CD4-positive, alpha-beta T cell treated with Interleukin-1 beta for 1 hour (primary cell): ENCODE measurements at regions not wholly inside any gene's neighbourhood (a gene's known extent, or its start where the extent isn't known, plus 50 kb on each side); places are given as distances from the start of the nearest gene placed in this dataset.
A peak's percentile ranks its signal among the peaks of the same experiment; 100 is the strongest.

Experiments used
- DNase-seq, 2 donors: peaks; one replicate each; pipeline ENCODE4 v3.0.0-alpha.2; 2020 to 2022

- no peak for DNase-seq
Measured at GRCh38 chr3:94179059-94179458, 116.2 kb downstream of the NSUN3 start.

GRCh38 chr3:94183551-94183950 lies 120.7 kb downstream of the NSUN3 start:
- no peak for DNase-seq

- DNase-seq, result no peak
Measured at GRCh38 chr3:94184781-94185180, 121.9 kb downstream of the NSUN3 start.

- no peak for DNase-seq
Measured at GRCh38 chr3:94185753-94186152, 122.9 kb downstream of the NSUN3 start.

GRCh38 chr3:94187697-94188096 lies 124.8 kb downstream of the NSUN3 start:
- no peak for DNase-seq

GRCh38 chr3:94195381-94195780 lies 132.5 kb downstream of the NSUN3 start:
- DNase-seq, result no peak

GRCh38 chr3:94206291-94206690 lies 143.4 kb downstream of the NSUN3 start:
- no peak for DNase-seq

- DNase-seq, result no peak
Measured at GRCh38 chr3:94210256-94210655, 147.4 kb downstream of the NSUN3 start.

- DNase-seq, result no peak
Measured at GRCh38 chr3:94217406-94217805, 154.5 kb downstream of the NSUN3 start.

GRCh38 chr3:94220426-94220825 lies 157.6 kb downstream of the NSUN3 start:
- DNase-seq, result no peak

- DNase-seq, result no peak
Measured at GRCh38 chr3:94221829-94222228, 159.0 kb downstream of the NSUN3 start.

GRCh38 chr3:94225148-94225865 lies 162.4 kb downstream of the NSUN3 start:
- no peak for DNase-seq

- DNase-seq, result no peak
Measured at GRCh38 chr3:94226078-94226477, 163.2 kb downstream of the NSUN3 start.

- DNase-seq, result no peak
Measured at GRCh38 chr3:94232921-94233320, 170.1 kb downstream of the NSUN3 start.

- no peak for DNase-seq
Measured at GRCh38 chr3:94234177-94234788, 171.4 kb downstream of the NSUN3 start.

- no peak for DNase-seq
Measured at GRCh38 chr3:94241986-94242385, 179.1 kb downstream of the NSUN3 start.

GRCh38 chr3:94246171-94246570 lies 183.3 kb downstream of the NSUN3 start:
- no peak for DNase-seq

GRCh38 chr3:94248042-94248441 lies 185.2 kb downstream of the NSUN3 start:
- no peak for DNase-seq

GRCh38 chr3:94249491-94250079 lies 186.7 kb downstream of the NSUN3 start:
- DNase-seq, result peak; percentile 17 to 48

GRCh38 chr3:94251566-94251965 lies 188.7 kb downstream of the NSUN3 start:
- no peak for DNase-seq

GRCh38 chr3:94252316-94252715 lies 189.5 kb downstream of the NSUN3 start:
- no peak for DNase-seq

- DNase-seq, result no peak
Measured at GRCh38 chr3:94256888-94257813, 194.3 kb downstream of the NSUN3 start.

GRCh38 chr3:94258851-94259250 lies 196.0 kb downstream of the NSUN3 start:
- no peak for DNase-seq
